ENCODE measurements at regions not wholly inside any gene's neighbourhood (a gene's known extent, or its start where the extent isn't known, plus 50 kb on each side); places are given as distances from the start of the nearest gene placed in this dataset.

GRCh38 chr14:55746558-55746957, 166.6 kb downstream of the KTN1 start:
- DNase-seq (ENCODE audit: low spot score), result no peak
- TF ChIP-seq CTCF (IDR thresholded peaks at IDR 0.05; ENCODE audit: extremely low read depth, missing control alignments), result no peak

- TF ChIP-seq CTCF (IDR thresholded peaks at IDR 0.05; ENCODE audit: extremely low read depth, missing control alignments), result no peak
- no peak for DNase-seq (ENCODE audit: low spot score)
Measured at GRCh38 chr14:55747186-55747585, 167.2 kb downstream of the KTN1 start.

DNA sequence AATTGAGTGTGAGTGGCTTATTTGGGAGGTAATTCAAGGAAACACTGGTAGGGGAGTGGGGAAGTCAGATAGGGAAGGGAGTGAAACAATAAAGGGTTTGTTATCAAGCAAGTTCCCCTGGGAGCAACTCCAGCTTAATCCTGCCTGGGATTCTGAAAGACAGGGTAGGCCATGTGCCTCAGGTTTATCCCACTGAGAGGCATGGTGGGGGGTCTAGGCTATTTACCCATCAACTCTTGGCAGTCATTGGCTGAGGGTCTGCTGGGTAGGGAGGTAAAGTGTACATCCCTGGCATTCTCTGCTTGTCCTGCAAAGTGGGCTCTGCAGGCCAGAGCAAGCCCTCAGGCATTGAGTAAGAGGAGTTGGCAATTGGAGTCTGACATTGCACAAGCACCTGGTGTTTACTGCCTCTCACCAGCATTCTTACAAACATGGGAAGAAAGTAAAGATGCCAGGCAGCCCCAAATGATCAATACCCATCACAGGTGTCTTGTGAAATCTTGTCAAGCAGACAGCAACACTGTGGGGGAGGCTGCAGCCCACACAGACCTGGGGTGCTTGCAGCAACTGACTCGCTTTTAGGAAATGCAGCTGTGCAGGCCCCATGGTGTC, 169.3 kb downstream of the KTN1 start:
- no peak for DNase-seq (ENCODE audit: low spot score)
- TF ChIP-seq CTCF (IDR thresholded peaks at IDR 0.05; ENCODE audit: extremely low read depth, missing control alignments), result no peak

GRCh38 chr14:55749946-55750345, 169.9 kb downstream of the KTN1 start:
- no peak for DNase-seq (ENCODE audit: low spot score)
- TF ChIP-seq CTCF (IDR thresholded peaks at IDR 0.05; ENCODE audit: extremely low read depth, missing control alignments), result peak; percentile 3

GRCh38 chr14:55752580-55753390, 172.8 kb downstream of the KTN1 start:
- TF ChIP-seq CTCF (IDR thresholded peaks at IDR 0.05; ENCODE audit: extremely low read depth, missing control alignments), result no peak
- DNase-seq (ENCODE audit: low spot score), result no peak

- no peak for DNase-seq (ENCODE audit: low spot score)
- TF ChIP-seq CTCF (IDR thresholded peaks at IDR 0.05; ENCODE audit: extremely low read depth, missing control alignments), result no peak
Measured at GRCh38 chr14:55754471-55754870, 174.5 kb downstream of the KTN1 start.

- TF ChIP-seq CTCF (IDR thresholded peaks at IDR 0.05; ENCODE audit: extremely low read depth, missing control alignments), result no peak
- no peak for DNase-seq (ENCODE audit: low spot score)
Measured at GRCh38 chr14:55754871-55755270, 174.9 kb downstream of the KTN1 start.
